ENCODE measurements at regions not wholly inside any gene's neighbourhood (a gene's known extent, or its start where the extent isn't known, plus 50 kb on each side); places are given as distances from the start of the nearest gene placed in this dataset.
"Not testable (repeated sequence)": the region's sequence is repeated elsewhere in the genome, so short reads cannot be mapped to it uniquely, and the experiment has no call there.

DNA sequence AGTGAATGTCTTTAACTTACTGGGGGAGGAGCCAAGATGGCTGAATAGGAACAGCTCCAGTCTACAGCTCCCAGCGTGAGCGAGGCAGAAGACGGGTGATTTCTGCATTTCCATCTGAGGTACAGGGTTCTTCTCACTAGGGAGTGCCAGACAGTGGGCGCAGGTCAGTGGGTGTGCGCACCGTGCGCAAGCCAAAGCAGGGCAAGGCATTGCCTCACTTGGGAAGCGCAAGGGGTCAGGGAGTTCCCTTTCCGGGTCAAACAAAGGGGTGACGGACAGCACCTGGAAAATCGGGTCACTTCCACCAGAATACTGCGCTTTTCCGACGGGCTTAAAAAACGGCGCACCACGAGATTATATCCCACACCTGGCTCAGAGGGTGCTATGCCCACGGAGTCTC lies 187.3 kb downstream of the CHIC2 start:
- not testable (repeated sequence) for DNase-seq (ENCODE audit: low read depth in 2 of 2)

DNA sequence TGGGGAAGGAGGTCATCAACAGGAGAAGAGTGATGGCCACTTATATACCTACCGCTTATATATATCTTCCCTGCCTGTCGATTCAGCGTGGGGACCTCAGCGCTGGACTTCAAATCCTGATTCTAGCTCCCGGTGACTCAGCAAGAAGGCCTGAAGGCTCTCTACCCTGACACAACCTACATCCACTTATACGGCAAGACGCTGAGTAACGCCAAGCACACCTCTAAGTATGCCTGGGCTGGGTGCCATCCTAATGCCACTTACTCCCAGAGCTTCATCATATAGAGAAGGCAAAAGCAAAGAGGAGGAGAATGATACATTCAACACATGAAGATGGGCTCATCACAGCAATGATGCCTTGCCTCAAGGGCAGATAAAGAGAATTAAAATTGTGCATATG lies 198.3 kb downstream of the CHIC2 start:
- no peak for DNase-seq (ENCODE audit: low read depth in 2 of 2)

DNA sequence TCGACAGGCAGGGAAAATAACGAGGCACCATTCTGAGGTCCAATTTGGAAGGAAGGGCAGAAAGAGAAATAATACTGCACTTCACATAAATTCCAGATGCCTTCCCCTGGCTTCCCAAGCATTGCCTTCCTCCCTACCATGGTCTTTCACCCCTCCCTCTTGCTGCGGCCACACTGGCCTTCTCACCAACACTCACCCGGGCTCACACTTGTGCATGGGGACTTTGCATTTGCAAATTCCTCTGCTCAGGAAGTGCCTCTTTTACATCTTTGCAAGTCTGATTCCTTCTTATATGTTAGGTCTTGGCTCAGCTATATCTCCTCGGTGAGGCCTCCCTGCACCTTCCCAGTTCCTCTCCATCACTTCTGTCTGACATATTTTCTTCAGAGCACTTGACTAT lies 199.4 kb downstream of the CHIC2 start:
- no peak for DNase-seq (ENCODE audit: low read depth in 2 of 2)

DNA sequence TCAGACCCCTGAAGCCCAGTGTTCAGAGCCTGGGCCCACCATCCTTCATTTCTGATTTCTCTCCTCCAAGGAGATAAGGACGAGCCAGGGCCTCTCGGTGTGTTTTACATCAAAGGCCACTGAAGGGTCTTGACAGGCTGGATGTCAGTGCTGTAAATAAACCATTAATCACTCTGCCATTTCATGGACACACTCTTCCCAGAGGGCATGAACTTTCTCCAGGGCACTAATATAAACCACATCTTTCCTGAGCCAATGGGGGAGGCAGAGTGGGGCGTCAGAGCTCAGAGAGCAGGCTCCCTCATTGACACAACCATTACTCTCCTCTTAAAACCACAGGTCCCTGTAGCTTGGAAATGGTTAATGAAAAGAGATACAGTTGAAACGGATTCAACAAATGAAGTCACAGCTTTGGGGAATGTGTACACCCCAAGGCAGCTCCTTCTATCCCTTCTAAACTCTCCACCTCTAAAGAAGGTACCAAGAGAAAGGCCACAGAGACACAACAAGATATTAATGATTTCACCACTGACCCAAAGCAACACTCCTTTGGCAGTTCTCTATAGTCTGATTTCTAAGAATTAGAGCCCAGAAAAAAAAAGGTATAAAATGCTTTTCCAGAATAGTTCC lies 200.6 kb downstream of the CHIC2 start:
- no peak for DNase-seq (ENCODE audit: low read depth in 2 of 2)

DNA sequence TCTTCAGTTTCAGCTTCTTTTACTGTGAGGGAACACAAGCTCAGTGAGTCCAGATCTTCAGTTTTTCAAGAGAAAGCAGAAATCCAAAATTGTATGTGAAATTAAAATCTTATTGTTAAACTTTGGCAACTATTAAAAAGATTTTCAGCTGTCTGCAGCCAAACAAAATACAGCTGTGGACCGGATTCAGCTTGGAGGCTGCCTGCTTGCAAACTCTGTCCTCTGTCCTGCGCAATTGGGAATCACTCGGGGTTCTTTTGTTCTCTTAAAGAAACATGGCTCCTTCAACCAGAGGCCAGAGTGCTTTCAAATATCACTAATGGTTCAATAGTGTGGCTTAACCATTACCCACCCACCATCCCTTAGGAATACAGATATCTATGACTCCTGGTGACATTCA lies 201.2 kb downstream of the CHIC2 start:
- DNase-seq (ENCODE audit: low read depth in 2 of 2): no peak

GRCh38 chr4:53861856-53862610 lies 202.4 kb downstream of the CHIC2 start:
- DNase-seq (ENCODE audit: low read depth in 2 of 2): peak; percentile 86

- DNase-seq (ENCODE audit: low read depth in 2 of 2): no peak
Measured at GRCh38 chr4:53859305-53859704, 205.1 kb downstream of the CHIC2 start.

DNA sequence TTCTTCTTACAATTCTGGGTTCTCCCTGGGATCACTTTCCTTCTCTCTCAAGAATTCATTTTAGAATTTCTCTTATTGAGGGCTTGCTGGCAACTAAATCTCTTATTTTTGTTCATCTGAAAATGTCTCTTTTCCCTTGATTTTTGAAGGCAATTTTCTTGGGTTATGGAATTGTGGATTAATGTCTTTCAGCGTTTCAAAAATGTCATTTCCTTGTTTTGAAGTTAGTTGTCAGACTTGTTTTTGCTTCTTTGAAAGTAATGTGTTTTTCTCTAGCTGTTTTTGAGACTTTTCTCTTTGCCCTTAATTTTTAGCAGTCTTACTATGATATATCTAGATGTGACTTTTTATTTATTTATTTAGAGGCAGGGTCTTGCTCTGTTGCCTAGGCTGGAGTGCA lies 205.7 kb downstream of the CHIC2 start:
- DNase-seq (ENCODE audit: low read depth in 2 of 2): no peak

- peak; percentile 90 to 93 for DNase-seq (ENCODE audit: low read depth in 2 of 2)
Measured at GRCh38 chr4:53855581-53856250, 208.7 kb downstream of the CHIC2 start.

DNA sequence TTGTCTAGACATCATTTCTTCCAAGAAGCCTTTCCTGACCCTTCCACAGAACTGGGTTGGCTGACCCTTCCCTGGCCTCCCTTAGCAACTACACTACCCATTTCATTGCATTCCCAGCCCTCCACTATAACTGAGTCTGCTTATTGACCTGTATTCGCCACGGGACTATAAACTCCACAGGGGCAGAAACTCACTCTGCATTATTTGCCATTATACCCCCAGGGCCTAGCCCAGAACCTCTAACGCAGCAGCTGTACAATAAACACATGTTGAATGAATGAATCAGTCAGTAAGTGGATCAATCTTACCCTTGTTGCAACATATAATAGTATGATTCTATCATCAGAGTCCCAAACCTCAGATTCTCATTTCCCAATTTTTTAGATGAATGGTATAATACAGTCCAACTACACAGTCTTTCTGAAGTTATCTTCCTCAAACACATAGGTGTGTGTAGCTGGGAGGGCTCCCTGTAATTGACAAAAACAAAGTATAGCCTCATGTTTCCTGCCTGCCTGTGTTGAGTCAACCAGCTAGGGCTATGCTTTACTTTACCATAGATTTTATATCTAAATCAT lies 209.3 kb downstream of the CHIC2 start:
- DNase-seq (ENCODE audit: low read depth in 2 of 2): peak; percentile 58 to 68

DNA sequence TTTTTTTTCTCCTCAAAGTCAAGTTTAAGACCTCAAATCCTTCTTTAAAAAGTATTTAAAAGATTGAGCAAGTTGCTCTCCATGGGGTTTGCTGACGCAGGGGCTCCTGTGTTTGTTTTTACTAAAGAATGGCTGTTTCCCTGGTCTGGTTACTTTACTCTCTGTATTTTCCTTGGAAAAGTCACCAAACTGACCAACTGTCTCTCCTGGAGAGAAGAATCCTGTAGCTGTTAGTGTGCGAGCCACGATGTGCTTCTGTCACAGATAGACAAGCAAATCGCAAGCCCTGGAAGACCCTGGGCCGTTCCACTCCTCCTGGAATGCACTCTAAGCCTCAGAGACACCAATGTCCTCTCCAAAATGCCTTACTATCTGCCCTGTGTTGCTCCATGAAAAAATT lies 212.1 kb downstream of the CHIC2 start:
- DNase-seq (ENCODE audit: low read depth in 2 of 2): peak; percentile 47 to 51

DNA sequence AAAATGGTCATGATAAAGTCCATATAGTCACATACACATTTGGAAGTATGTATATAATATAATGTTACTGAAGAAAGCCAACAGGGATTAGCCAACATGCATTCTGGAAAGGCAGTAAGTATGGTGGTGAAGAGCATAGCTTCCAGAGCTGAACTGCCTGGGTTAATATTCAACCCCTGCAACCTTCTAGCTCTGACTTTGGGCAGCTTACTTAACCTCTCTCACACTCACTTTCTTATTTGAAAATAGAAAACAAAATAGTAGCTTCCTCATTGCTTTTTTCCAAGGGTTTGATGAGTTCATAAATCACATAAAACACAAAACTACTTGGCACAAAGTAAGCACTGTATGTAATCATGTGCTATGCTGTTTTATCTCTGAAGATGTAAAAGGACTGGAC lies 216.4 kb downstream of the CHIC2 start:
- DNase-seq (ENCODE audit: low read depth in 2 of 2): no peak

DNA sequence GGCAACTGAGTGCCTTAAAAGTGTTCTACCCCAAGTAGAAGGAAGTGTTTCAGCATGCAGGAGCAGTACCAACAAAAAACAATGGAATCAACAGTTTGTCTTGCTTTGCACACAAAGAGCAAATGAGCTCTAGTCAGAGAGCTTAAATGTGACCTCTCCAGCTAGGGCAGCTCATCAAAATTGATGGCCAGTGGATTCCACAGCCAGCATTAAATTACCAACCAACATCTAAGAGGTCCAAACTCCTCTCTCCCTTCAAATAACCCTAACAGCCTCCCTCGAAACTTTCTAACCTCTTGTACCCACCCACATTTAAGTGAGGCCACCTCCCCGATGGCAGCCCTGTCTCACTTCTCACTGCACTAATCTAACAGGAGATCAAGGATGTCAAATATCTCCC lies 219.9 kb downstream of the CHIC2 start:
- DNase-seq (ENCODE audit: low read depth in 2 of 2): no peak

DNA sequence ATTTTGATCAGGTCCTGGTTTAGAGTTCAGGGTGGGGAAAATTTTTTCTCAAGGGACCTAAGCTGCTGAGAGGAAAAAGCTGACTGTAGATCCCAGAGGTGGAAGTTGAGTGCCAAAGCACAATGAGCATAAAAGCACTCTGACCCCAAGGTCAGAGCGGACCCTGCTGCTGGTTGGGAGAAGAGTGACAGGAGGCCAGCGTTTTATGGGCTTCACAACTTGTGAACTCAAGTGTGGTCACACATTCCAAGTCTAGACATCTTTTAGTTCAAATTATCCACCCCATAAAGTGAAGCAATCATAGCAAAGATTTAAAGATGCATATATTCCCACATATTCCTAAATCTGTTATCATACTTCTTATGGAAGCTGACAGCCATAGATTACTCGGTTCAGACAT lies 220.3 kb downstream of the CHIC2 start:
- DNase-seq (ENCODE audit: low read depth in 2 of 2): no peak

DNA sequence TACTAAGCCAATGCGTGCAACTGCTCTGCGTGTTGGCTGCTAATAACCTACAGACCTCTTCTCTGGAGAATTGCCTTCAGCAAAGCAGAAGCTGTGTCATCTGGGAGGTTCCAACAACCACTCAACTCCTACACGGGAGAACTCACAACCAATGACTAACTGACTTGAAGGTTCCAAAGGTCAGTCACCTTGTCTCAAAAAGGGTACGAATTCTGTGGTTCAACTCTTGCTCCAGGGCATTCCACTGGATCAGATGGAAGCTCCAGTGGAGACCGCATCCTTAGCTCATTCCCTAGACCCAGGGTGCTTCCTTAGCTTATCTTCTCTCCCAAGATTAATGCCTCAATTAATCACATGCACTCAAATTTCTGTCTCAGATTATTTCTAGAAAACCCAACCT lies 222.7 kb downstream of the CHIC2 start:
- DNase-seq (ENCODE audit: low read depth in 2 of 2): no peak

GRCh38 chr4:53840643-53841042 lies 223.8 kb downstream of the CHIC2 start:
- DNase-seq (ENCODE audit: low read depth in 2 of 2): no peak

DNA sequence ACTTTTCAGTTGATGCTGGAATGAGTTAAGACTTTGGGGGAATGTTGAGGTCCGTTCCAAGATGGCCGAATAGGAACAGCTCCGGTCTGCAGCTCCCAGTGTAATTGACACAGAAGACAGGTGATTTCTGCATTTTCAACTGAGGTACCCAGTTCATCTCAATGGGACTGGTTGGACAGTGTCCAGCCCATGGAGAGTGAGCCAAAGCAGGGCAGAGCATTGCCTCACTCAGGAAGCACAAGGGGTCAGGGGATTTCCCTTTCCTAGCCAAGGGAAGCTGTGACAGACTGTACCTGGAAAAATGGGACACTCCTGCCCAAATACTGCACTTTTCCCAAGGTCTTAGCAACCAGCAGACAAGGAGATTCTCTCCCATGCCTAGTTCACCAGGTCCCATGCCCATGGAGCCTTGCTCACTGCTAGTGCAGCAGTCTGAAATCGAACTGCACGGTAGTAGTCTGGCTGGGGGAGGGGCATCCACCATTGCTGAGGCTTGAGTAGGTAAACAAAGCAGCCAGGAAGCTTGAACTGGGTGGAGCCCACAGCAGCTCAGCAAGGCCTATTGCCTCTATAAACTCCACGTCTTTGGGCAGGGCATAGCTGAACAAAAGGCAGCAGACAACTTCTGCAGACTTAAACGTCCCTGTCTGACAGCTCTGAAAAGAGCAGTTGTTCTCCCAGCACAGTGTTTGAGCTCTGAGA lies 231.0 kb downstream of the CHIC2 start:
- DNase-seq (ENCODE audit: low read depth in 2 of 2): not testable (repeated sequence)

DNA sequence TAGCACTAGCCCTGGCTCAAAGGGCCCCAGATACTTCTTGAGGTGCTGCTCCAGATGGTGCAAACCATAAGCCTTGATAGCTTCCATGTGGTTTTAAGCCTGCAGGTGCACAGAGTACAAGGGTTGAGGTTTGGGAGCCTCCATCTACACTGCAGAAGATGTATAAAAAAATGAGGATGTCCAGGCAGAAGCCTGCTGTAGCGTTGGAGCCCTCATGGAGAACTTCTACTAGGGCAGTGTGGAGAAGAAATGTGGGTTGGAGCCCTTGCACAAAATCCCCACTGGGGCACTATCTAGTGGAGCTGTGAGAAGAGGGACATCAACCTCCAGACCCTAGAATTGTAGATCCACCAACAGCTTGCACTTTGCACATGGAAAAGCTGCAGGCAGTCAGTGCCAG lies 231.9 kb downstream of the CHIC2 start:
- DNase-seq (ENCODE audit: low read depth in 2 of 2): no peak

DNA sequence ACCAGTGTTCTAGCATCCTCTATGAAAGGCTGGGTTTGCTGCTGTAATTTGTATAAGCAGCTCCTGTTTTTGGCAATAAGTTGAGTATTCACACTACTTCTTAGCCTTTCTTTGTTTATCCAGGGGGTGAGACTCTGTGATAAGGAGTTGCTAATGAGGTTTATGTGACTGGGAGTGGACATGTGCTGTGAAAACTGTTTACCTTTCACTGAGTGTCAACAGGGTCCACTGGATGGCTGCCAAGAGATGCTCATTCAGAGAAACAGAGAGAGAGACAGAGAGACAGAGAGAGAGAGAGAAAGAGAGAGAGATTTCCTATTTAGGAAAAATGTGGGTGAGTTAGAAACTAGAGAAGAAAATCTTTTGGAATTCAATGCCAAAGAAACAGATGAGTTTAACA lies 233.9 kb downstream of the CHIC2 start:
- no peak for DNase-seq (ENCODE audit: low read depth in 2 of 2)

DNA sequence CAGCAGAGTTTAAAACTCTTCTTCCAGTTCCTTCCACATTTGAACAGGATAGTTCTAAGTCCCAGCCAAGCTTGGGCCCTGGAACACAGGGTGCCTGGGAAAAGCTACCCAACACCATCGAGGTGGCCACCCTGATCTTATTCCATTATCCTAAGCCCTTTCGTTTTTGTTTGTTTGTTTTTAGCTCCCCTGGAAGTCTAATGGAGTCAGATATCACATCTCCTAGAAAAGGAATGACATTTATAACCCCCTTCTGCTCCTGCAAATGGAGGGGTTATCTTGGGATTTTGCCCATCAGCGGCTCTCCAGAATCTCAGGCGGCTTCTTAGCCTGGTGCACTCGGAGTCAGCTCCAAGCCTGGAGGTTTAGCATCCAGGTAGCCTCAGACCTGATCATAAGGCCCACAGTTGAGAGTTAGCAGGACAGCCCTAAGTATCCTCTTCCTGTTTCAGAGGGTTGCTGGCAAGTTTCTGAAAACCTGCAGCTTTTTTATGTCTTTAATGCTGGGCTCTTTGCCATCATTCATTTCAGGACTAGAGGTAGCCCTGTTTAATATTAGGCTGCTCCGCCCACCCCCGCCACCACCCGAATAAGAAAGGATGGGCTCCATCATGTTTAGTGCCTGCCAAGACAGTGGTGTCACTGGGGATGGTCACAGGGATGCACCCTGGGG lies 230.0 kb upstream of the LNX1 start:
- no peak for DNase-seq (ENCODE audit: low read depth in 2 of 2)

- DNase-seq (ENCODE audit: low read depth in 2 of 2): no peak
Measured at GRCh38 chr4:53818104-53818503, 226.8 kb upstream of the LNX1 start.

- no peak for DNase-seq (ENCODE audit: low read depth in 2 of 2)
Measured at GRCh38 chr4:53816561-53816960, 225.3 kb upstream of the LNX1 start.
